HG02943 (cell line): ENCODE measurements at regions not wholly inside any gene's neighbourhood (a gene's known extent, or its start where the extent isn't known, plus 50 kb on each side); places are given as distances from the start of the nearest gene placed in this dataset.
"Not testable (repeated sequence)": the region's sequence is repeated elsewhere in the genome, so short reads cannot be mapped to it uniquely, and the experiment has no call there.

Source experiments
- ATAC-seq: cut with Tn5 transposase; IDR thresholded peaks from one replicate; pipeline ENCODE4 v1.9.1; 2021; ENCODE audit warnings: mild to moderate bottlenecking, low read depth, moderate library complexity; ENCODE audit not compliant: unreplicated experiment

DNA sequence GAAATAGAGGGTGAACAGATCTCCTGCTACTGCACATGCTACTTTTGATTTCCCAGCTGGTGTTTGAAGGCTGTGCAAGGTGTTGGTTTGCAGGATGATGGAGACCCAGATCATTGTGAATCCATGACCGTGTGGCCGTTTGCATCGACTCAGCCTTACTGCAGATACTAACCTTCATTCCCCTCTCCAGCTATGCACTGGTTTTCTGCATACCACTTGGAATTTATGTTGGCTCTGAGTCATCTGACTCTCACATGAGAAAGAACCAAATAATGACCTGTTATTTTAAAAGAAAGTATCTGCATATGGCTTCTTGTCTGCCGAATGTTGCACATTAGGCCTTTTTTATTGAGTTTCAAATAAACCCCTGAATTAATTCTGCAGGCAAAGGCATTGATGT, 183.3 kb upstream of the PRKX start:
- ATAC-seq = not testable (repeated sequence)

DNA sequence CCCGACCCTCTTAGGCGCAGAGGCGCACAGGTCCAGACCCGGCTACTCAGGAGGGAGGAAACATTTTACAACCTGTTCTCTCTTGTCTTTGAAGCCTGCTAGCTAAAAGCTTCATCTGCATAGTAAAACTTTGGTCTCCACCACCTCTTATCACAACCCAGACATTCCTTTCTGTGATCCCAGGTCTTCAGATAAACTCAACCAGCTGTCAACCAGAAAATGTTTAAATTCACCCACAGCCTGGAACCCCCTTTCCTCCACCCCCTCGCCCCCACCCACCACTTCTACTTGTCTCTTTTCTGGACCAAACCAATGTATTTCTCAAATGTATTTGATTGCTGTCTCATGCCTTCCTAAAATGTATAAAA, 169.1 kb upstream of the PRKX start:
- not testable (repeated sequence) for ATAC-seq

DNA sequence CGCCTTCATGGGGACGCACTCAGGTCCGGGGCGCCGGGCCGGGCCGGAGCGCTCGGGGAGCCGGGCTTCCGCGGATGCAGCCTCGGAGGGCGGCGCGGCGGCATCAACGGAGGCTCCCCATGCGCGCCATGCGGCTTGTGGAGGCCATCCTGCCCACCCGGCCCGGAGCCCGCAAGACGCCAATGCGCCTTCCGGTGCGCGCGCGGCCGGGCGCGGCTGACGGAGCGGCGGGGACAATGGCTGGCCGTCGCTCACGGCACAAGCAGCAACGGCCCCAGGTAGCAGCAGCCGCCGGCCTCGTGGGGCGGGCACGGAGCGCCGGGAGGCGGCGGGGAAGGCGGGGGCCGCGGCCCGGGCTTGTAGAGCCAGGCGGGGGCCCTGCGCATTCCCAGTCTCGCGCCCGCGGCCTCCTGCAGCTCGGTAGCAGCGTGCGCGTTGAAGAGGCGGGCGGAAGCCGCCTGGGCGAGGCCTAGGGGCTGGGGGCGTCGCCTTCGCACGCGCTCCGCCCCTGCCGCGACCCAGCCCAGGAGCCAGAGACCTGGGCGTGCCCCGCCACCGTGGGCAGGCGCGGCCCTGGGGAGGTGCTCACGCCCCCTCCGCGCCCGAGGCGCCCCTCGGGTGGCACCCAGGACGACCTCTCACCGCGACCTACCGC, 168.6 kb upstream of the PRKX start:
- ATAC-seq = peak; percentile 95

DNA sequence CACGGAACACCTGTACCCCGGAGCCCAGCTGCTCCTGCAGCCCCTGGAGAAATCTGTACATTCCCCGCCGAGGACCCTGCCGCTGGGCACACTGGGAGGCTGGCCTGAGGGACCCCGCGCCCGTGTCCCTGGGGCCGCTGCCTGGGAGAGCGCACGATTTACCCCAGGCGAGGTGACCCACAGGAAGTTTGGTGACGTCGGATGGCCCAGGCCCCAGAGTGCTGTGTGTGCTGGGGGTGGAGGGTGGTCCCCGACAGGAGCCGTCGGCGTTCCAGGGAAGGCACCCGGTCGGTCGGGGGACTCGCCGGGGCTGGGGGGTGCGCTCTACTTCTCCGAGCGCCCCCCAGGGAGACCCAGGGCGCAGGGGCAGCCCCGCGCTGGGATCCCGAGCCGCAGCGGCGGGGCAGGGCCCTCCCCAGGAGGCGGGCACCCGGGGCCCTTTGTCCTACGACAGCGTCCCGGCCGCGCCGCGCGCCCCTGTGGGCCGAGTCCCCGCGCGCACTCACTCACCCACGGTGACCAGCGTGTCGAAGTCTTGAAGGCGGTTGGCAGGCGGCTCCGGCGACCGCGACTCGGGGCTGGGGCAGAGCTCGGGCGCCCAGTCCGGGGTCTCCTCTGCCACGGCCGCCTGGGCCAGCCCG, 167.9 kb upstream of the PRKX start:
- ATAC-seq = peak; percentile 46

DNA sequence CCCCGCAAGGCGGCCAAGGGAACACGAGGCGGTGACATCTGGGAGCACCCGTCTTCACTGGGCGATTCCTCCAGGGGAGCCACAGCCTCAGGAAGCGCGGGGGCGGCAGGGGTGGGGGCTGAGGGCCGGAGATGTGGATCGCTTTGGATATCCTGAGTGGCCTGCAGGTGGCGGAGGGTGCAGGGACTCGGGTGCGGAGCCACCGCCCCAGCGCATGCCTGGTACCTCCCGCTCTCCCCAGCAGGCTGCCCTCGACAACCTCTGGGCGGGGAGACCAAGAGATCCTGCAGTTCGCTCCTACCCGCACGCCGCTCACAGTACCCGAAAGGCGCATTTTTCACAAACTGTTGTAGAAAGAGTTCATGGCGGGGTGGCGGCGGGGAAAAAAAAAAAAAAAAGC, 162.9 kb upstream of the PRKX start:
- ATAC-seq = not testable (repeated sequence)

DNA sequence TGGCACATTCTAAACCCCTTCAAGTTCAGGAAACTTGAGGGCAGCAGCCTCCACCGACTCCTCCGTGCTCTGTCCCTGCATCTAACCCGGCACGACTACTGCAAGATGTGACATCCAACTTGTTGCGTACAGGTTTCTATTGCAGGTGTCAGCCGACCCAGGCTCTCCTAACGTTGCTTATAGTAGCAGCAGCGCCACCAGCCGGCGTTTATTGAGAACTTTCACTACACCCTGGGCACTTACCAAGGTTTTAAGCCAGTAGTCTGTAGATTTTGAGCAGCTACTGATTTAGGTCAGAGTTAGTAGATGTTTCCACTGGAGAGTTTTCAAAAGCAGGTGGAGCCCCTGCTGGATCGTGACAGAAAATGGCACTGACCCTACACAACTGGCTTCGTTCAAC, 162.2 kb upstream of the PRKX start:
- ATAC-seq = not testable (repeated sequence)

DNA sequence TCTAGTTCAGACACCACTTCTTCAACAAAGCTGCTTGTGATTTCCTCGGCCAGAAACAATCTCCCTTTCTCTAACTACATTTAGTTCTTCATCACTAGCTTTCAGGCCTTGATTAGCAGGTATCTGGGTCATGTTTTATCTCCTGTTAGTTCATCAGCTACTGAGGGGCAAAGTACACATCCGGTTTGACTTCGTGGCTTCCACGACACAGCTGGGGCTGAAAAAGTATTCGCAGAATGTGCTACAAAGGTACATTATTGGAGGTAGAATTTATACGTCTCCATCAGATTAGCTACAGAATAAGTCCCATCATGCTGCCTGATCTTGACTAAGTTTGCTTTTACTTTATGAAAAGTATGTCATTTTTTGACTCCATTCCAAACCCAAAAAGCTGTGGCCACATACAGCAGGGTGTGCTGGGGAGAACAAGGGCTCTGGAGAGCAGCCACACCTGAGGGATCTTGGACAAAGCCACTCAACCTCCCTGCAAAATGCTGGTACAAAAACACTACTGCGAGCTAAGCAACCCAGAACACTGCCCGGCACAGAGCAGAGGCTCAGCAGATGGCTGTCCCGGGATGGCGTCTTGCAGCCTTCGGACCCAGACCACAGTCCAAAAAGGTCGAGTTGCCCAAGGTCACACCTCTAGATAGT, 158.9 kb upstream of the PRKX start:
- not testable (repeated sequence) for ATAC-seq

DNA sequence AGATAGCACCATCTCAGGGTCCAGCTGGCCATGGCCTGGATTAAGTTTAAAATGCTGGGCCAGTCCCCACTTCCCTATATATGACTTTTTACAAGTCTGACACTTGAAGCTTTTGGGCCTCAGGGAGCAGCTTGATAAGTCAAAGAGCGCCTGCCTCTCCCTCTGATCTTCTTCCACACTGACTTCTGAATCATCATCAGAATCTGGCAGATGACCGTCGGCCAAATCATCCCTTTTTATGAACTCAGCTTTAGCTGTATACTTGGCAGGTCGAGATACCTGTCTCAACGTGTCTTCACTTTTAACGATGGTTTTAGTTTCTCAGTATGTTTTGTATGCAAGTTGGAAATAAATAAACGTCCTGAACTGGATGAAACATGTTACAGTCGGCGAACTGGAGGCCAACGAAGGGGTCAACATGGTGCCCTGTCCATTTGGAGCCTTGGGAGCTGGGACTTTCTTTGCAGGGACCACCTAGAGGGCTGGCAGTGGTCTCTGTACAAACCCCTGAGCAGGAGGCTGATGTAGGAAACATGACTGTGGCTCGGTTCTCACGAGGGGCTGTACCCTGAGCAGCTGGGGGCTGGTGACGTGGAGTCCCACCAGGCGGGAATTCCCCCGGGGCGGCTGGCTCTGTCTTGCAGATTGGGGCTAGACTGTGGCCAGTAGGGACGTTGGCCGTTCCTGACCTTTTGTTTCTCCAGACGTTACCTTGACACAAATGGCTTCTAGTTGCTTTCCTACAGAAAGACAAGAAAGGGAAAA, 153.8 kb upstream of the PRKX start:
- ATAC-seq = not testable (repeated sequence)

DNA sequence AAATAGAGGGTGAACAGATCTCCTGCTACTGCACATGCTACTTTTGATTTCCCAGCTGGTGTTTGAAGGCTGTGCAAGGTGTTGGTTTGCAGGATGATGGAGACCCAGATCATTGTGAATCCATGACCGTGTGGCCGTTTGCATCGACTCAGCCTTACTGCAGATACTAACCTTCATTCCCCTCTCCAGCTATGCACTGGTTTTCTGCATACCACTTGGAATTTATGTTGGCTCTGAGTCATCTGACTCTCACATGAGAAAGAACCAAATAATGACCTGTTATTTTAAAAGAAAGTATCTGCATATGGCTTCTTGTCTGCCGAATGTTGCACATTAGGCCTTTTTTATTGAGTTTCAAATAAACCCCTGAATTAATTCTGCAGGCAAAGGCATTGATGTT, 144.9 kb upstream of the PRKX start:
- not testable (repeated sequence) for ATAC-seq

DNA sequence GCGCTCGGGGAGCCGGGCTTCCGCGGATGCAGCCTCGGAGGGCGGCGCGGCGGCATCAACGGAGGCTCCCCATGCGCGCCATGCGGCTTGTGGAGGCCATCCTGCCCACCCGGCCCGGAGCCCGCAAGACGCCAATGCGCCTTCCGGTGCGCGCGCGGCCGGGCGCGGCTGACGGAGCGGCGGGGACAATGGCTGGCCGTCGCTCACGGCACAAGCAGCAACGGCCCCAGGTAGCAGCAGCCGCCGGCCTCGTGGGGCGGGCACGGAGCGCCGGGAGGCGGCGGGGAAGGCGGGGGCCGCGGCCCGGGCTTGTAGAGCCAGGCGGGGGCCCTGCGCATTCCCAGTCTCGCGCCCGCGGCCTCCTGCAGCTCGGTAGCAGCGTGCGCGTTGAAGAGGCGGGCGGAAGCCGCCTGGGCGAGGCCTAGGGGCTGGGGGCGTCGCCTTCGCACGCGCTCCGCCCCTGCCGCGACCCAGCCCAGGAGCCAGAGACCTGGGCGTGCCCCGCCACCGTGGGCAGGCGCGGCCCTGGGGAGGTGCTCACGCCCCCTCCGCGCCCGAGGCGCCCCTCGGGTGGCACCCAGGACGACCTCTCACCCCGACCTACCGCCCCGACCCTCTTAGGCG, 130.2 kb upstream of the PRKX start:
- peak; percentile 92 for ATAC-seq

DNA sequence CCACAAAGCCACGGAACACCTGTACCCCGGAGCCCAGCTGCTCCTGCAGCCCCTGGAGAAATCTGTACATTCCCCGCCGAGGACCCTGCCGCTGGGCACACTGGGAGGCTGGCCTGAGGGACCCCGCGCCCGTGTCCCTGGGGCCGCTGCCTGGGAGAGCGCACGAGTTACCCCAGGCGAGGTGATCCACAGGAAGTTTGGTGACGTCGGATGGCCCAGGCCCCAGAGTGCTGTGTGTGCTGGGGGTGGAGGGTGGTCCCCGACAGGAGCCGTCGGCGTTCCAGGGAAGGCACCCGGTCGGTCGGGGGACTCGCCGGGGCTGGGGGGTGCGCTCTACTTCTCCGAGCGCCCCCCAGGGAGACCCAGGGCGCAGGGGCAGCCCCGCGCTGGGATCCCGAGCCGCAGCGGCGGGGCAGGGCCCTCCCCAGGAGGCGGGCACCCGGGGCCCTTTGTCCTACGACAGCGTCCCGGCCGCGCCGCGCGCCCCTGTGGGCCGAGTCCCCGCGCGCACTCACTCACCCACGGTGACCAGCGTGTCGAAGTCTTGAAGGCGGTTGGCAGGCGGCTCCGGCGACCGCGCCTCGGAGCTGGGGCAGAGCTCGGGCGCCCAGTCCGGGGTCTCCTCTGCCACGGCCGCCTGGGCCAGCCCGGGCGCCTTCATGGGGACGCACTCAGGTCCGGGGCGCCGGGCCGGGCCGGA, 129.5 kb upstream of the PRKX start:
- ATAC-seq = peak; percentile 64

DNA sequence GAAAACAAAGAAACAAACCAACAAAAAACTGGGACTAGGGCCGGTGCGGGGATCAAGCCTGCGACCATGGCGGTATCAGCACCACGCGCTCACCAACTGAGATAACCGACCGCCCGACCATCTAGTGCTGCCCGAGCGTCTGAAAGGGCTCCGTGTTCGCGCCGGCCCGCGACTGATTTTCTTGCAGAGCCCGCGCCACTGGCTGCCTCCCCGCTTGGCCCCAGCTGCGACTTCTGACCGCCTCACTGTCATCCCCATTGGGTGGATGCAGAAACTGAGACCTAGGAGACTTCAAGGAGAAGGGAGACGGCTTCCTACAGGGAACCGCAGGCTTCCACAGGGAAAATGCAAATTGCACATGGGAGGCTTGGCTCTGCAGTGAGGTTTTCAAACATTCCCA, 125.3 kb upstream of the PRKX start:
- ATAC-seq = not testable (repeated sequence)

DNA sequence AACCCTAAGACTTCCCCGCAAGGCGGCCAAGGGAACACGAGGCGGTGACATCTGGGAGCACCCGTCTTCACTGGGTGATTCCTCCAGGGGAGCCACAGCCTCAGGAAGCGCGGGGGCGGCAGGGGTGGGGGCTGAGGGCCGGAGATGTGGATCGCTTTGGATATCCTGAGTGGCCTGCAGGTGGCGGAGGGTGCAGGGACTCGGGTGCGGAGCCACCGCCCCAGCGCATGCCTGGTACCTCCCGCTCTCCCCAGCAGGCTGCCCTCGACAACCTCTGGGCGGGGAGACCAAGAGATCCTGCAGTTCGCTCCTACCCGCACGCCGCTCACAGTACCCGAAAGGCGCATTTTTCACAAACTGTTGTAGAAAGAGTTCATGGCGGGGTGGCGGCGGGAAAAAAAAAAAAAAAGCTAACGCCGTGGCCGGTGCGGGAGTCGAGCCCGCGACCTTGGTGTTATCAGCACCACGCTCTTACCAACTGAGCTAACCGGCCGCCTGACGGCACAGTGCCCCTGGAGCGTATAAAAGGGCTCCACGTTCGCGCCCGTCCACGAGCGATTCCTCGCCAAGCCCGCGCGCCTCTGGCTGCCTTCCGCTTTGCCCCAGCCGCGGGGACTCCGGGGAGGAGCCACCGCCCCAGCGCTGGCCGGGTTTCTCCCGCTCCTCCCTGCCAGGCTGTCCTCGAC, 124.7 kb upstream of the PRKX start:
- not testable (repeated sequence) for ATAC-seq

DNA sequence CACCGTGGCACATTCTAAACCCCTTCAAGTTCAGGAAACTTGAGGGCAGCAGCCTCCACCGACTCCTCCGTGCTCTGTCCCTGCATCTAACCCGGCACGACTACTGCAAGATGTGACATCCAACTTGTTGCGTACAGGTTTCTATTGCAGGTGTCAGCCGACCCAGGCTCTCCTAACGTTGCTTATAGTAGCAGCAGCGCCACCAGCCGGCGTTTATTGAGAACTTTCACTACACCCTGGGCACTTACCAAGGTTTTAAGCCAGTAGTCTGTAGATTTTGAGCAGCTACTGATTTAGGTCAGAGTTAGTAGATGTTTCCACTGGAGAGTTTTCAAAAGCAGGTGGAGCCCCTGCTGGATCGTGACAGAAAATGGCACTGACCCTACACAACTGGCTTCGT, 123.8 kb upstream of the PRKX start:
- ATAC-seq = not testable (repeated sequence)

DNA sequence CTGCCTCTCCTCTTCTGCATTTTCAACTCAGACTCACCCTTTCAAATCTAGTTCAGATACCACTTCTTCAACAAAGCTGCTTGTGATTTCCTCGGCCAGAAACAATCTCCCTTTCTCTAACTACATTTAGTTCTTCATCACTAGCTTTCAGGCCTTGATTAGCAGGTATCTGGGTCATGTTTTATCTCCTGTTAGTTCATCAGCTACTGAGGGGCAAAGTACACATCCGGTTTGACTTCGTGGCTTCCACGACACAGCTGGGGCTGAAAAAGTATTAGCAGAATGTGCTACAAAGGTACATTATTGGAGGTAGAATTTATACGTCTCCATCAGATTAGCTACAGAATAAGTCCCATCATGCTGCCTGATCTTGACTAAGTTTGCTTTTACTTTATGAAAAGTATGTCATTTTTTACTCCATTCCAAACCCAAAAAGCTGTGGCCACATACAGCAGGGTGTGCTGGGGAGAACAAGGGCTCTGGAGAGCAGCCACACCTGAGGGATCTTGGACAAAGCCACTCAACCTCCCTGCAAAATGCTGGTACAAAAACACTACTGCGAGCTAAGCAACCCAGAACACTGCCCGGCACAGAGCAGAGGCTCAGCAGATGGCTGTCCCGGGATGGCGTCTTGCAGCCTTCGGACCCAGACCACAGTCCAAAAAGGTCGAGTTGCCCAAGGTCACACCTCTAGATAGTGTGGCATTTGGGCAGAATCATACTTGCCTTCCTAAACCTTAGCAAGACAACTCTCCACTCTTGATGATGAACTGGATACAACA, 120.5 kb upstream of the PRKX start:
- ATAC-seq = not testable (repeated sequence)

DNA sequence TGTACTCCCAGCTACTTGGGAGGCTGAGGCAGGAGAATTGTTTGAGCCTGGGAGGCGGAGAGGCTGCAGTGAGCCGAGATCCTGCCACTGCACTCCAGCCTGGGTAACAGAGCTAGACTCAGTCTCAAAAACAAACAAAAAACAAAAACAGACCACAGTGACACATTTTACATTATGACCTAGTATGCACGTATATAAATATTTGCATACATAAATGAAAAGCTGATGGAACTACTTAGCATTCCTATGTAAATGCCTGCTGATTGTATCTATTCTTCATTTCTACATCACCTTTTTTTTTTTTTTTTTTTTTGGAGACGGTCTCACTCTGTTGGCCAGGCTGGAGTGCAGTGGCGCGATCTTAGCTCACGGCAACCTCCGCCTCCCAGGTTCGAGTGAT, 116.6 kb upstream of the PRKX start:
- not testable (repeated sequence) for ATAC-seq

DNA sequence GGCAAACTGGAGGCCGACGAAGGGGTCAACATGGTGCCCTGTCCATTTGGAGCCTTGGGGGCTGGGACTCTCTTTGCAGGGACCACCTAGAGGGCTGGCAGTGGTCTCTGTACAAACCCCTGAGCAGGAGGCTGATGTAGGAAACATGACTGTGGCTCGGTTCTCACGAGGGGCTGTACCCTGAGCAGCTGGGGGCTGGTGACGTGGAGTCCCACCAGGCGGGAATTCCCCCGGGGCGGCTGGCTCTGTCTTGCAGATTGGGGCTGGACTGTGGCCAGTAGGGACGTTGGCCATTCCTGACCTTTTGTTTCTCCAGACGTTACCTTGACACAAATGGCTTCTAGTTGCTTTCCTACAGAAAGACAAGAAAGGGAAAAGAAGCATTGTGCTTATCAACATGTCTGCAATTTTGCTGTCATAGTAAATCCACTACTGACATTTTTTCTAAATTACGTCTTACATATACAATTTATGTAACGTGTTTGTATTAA, 115.6 kb upstream of the PRKX start:
- not testable (repeated sequence) for ATAC-seq

DNA sequence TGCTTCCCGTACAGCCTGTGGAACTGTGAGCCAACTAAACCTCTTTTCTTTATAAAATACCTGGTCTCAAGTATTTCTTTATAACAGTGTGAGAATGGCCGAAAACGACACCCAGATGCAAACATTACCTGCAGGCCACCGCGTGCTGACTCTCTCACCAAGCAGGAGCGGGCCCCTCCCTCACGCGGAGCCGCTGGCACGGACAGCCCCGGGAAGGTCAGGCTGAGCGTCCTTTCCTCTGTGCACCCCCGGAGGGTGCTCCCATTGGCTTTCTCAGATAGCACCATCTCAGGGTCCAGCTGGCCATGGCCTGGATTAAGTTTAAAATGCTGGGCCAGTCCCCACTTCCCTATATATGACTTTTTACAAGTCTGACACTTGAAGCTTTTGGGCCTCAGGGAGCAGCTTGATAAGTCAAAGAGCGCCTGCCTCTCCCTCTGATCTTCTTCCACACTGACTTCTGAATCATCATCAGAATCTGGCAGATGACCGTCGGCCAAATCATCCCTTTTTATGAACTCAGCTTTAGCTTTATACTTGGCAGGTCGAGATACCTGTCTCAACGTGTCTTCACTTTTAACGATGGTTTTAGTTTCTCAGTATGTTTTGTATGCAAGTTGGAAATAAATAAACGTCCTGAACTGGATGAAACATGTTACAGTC, 115.1 kb upstream of the PRKX start:
- not testable (repeated sequence) for ATAC-seq
